ENCODE measurements at regions not wholly inside any gene's neighbourhood (a gene's known extent, or its start where the extent isn't known, plus 50 kb on each side); places are given as distances from the start of the nearest gene placed in this dataset.

DNA sequence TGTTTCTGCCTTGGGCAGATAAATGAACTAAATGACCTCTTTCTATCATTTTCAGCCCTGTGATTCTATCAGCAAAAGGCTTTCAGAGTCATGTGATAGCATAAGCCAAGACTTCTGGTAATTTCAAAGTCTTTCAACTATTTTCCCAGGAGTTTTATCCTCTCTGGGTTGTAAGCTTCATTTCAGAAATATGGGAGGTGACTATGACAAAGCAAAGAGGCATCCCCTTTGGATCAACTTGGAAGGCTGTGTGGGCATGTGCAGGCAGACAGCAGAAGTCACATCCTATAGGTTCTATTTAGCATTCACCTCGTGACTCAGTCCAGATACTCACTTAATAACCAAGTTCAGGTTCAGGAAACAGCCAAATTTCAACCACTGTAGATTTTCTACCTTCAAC is 149.0 kb upstream of the FST start:
- DNase-seq (ENCODE audit: low spot score), result no peak

- DNase-seq (ENCODE audit: low spot score), result no peak
These were observed 147.3 kb upstream of the FST start for GRCh38 chr5:53333160-53333559.

DNA sequence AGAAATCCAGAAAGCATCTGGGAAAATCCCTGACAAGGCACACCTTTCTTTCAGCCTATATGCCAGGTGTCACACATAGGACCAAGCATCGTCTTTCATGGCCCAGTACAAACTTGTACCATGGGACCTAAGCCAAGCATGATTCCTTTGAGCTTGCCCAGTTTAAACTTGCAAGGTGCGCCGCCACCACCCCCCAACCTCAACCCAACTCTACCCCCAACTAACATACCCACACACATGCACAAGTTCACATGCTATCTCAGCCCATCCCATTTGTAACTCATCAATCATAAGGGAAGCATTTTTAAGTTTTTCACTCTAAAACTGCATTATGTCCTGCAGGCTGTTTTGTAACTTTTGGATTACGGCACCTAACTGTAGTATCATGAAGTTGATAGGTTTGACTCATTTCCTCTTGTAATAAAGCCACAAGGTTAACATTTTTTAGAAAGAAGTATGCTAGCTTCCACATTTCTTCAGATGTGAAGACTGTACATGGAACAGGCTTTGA is 145.9 kb upstream of the FST start:
- DNase-seq (ENCODE audit: low spot score), result no peak

DNA sequence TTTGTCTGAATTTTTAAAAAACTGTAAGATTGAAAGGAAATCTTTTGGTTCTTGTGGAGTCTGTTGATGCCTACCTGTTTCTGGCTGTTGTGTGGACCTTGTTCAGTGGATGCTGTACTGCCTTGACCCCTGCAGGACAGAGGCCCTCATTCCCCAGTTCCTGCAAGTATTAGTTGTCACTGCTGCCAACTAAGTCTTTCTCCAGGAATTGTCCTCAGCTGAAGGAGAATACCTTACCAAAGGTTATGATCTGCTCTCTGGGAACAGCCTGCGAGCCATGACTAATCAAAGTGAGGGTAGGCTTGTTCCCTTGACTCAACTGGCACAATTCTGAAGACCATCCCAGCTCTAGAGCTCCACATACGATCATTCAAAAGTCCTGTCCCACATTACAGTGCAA is 145.3 kb upstream of the FST start:
- no peak for DNase-seq (ENCODE audit: low spot score)

GRCh38 chr5:53337827-53338226 is 142.6 kb upstream of the FST start:
- no peak for DNase-seq (ENCODE audit: low spot score)

GRCh38 chr5:53338971-53339370 is 141.5 kb upstream of the FST start:
- DNase-seq (ENCODE audit: low spot score), result no peak

DNA sequence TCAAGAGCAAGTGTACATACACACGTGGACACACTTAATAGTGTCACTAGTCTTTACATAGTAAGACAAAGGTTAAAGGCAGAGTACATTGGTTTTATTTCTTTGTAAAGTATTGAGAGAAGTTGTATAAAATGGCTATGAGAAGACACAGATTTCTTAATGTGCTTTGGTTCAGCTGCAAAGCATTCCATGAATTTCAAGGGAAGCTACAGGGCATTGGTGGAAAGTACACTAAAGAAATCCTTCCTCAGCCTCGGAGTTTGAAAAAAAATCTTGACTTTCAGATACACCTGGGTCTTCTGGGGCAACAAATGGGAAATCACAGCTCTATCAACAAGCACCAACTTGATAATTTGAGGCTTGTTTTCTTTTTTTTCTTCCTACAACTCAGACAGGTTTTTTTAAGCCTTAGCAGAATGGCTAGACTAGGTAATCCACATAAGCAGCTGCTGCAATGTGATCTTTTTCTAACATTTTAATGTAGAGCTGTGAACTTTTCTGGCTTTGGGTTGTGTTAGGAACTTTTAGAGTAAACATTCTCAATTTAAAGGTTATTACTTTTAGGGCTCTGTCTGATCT is 140.4 kb upstream of the FST start:
- no peak for DNase-seq (ENCODE audit: low spot score)

DNA sequence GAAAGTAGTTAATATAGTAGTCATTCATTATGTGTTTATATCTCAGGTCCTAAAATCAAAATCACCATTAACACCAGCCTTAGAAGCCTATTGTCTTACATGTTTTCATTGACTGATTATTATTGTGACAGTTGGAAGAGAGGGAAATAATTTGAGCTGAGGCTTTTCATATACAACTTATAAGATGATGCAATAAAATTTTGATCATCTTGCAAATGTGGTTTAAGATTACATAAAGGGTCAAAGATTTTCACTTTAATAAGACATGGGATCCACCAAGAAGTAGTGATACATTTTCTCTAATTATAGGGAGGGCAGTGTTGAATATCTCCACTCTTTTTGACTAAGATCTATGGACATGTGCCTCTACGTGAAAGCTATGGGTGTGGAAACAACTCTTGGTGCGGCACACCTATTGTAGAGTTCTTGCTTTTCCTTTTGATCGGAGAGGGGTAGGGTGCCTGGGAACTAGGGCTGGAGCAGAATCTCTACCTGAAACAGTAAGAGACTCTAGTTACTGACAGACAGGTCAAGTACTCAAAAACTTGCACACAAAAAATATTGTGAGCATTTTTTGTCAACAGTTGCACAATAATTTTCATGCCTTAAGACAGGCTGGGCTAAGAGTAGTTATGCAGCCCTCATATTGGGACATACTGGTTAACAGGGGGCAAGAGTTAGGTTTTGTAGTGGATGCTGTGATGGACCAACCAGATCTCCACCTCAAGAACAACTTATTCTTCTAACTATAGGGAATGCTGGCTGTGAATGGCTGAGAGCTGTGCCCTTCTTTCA is 139.3 kb upstream of the FST start:
- no peak for DNase-seq (ENCODE audit: low spot score)

GRCh38 chr5:53342236-53342635 is 138.2 kb upstream of the FST start:
- no peak for DNase-seq (ENCODE audit: low spot score)

GRCh38 chr5:53343187-53343586 is 137.2 kb upstream of the FST start:
- no peak for DNase-seq (ENCODE audit: low spot score)

DNA sequence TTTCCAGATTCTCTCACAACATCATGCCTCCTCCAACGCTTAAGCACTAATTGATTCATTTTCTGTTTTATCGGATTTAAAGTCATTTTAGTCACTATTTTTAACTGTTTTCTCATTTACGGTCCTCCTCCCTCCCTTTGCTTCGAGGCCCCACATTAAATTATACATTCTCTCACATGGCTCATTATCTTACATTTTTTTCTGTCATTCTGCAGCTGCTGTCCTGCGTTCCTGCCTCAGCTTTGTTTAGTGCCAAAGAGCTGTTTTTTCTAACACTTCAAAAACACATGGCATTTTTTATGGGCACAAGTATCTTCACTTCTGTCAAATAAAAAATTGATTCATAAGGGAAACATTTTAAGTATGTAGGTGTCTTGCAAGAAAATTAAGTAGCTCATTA is 130.1 kb upstream of the FST start:
- DNase-seq (ENCODE audit: low spot score), result no peak

GRCh38 chr5:53350991-53351770 is 129.2 kb upstream of the FST start:
- DNase-seq (ENCODE audit: low spot score), result no peak

GRCh38 chr5:53355316-53355715 is 125.1 kb upstream of the FST start:
- DNase-seq (ENCODE audit: low spot score), result no peak

DNA sequence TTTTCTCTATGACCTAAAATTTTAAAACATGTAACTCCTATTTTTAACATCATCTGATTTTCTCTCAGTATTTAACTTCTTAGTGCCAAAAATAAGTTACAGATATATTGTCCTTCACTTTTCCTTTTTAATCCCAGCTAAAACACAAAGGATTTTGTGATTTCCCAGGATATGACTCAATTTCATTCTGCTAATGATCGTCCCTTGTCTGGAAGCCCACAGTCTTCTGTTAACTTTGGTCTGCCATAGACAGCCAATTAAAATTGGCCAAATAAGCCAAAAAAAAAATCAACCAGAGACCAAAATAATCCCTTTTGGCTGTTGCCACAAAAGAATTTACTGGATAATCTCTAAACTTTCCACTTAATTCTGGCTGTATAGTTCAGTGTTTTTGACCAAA is 124.5 kb upstream of the FST start:
- DNase-seq (ENCODE audit: low spot score), result no peak

- no peak for DNase-seq (ENCODE audit: low spot score)
These were observed 123.0 kb upstream of the FST start for GRCh38 chr5:53357439-53357838.

GRCh38 chr5:53358794-53359193 is 121.6 kb upstream of the FST start:
- no peak for DNase-seq (ENCODE audit: low spot score)

DNA sequence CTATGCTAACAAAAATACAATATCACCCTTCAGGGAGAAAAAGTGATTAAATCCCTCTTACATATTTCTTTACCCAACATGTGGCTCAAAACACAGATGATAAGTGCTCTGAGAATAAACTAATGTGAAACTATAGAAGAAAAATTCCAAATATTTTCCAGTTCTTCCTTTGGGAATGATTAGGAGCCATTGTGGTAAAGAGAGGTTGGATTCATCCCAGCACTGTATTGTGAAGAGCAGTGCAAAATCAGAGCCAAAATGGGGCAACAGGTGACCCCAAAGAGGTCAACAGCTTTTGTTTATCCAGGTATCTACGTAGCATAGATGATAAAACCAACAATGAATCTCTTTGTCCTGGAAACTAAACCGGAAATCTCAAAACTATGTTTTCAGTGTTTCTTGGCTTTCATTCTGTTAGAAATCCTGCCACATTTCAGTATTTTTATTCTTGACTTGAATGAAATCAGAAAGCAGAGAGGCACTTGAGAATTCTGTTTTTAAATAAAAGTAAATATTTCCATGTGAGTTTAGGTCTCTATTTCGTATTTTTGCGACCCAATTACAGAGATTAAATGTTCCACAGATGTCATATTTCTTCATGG is 120.4 kb upstream of the FST start:
- DNase-seq (ENCODE audit: low spot score), result no peak

DNA sequence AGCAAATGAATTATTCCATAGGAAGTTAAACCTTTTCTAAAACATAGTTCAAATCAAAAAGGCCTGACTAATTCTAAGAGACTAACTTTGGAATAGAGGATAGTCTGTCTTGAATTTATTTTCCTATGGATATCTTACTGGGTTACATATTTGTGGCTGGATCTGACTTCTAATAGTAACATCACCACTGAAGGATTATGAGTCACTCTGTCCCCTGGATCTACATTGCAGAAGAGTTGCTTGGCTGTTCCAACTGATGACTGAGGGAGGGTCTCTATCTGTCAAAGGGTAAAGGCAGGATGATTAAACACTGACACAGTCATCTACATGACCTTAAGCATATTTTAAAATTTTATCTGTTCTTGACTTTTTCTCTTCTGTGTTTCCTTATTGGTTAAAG is 119.6 kb upstream of the FST start:
- DNase-seq (ENCODE audit: low spot score), result no peak

GRCh38 chr5:53361708-53362107 is 118.7 kb upstream of the FST start:
- DNase-seq (ENCODE audit: low spot score), result no peak

GRCh38 chr5:53362521-53362941 is 117.9 kb upstream of the FST start:
- no peak for DNase-seq (ENCODE audit: low spot score)

DNA sequence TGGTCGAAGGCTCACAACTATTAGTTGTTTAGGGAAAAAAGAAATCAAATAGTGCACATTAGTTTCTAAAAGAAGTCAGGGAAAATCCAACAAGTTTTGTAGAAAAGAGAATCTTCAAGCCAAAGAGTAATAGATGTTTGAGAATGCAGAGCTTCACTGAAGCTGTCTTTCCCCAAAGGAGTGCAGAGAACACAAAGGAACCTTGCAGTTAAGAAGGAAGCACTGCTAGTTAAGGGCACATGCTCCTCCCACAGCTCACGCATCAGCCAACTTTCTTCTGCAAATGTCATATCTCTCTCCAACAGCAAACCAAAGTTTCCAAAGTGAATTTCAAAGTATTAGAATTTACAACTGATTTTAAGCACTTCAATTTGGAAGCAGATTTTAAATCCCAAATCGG is 116.4 kb upstream of the FST start:
- DNase-seq (ENCODE audit: low spot score), result no peak

DNA sequence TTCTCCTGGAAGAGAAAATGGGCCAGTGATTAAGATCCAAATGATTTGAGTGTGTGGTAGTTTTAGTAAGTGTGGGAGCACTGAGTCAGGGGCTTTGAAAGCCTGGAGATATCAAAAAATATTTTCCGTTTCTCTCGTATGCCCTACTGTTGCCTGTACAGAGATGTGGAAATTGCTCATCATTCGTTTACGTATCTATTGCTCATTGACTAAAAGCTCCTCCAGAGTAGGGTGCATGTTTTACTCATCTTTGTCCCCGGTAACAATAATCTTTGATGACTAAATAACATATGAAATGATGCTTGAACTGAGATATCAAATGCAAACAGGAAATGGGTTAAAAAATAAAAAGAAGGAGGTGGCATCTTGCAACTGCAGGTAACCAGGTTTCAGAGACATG is 114.2 kb upstream of the FST start:
- no peak for DNase-seq (ENCODE audit: low spot score)

DNA sequence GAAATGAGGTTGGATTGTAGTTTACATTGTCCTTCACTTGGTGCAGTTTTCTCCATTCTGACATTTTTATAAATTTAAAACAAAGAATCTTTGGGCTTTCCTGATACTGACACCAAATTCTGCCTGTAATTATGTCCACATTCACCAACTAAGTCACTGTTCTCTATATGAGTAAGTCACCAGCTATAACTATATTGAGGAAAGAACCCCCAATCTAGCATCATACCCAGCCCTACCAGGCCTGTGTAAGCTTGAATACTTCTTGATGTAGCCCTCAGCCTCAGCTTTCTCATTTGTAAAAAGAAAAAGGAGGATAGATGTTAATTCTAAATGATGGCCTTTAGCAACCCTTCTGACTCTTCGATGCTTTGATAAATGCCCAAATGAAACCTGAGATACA is 112.7 kb upstream of the FST start:
- no peak for DNase-seq (ENCODE audit: low spot score)
